CD4-positive, alpha-beta T cell (primary cell): ENCODE measurements at regions not wholly inside any gene's neighbourhood (a gene's known extent, or its start where the extent isn't known, plus 50 kb on each side); places are given as distances from the start of the nearest gene placed in this dataset.

Source experiments
- ATAC-seq: fragments of 200-7000 bp; cut with Tn5 transposase; one replicate; pipeline ENCODE4 v1.10.0; 2022; ENCODE audit warnings: mild to moderate bottlenecking; ENCODE audit not compliant: poor library complexity
- CTCF ChIA-PET: fragments of 350-600 bp; sonication (Branson Sonifier 250); formaldehyde crosslinking; loops from one replicate; lab custom pipeline; 2021; ENCODE audit warnings: antibody characterized with exemption, inconsistent platforms; lab: Charles Lee
- POLR2A ChIA-PET: fragments of 350-600 bp; sonication (Branson Sonifier 250); formaldehyde crosslinking; loops from one replicate; lab custom pipeline; 2021; ENCODE audit warnings: antibody characterized with exemption, inconsistent platforms; lab: Charles Lee
- DNase-seq, 14 experiments: peaks; one replicate each; pipeline ENCODE4 v3.0.0-alpha.2; 2013 to 2020; ENCODE audit warnings: mixed read lengths in 2 of 14
- H3K27ac ChIP-seq, 2 donors: one replicate each; pipeline versions ENCODE4 v1.5.1 to v1.7.0; 2013; ENCODE audit warnings: low read length in 2 of 2, low read depth in 1 of 2, mild to moderate bottlenecking in 1 of 2
- H3K27me3 ChIP-seq, 2 experiments: 1 replicate in 1 of 2; 2 replicates in 1 of 2; pipeline versions ENCODE4 v1.6.1 to v1.7.0; 2013; ENCODE audit warnings: low read length in 2 of 2, control low read depth in 1 of 2, mild to moderate bottlenecking in 1 of 2, moderate library complexity in 1 of 2; ENCODE audit not compliant: insufficient read depth in 2 of 2, control insufficient read depth in 1 of 2
- H3K36me3 ChIP-seq: one replicate; pipeline ENCODE4 v1.6.1; 2013; ENCODE audit warnings: low read length, control low read depth; ENCODE audit not compliant: insufficient read depth
- H3K4me1 ChIP-seq: one replicate; pipeline ENCODE4 v1.6.1; 2013; ENCODE audit warnings: low read length, control low read depth; ENCODE audit not compliant: insufficient read depth
- H3K4me3 ChIP-seq: one replicate; pipeline ENCODE4 v1.5.1; 2013; ENCODE audit warnings: mild to moderate bottlenecking, low read length, moderate library complexity
- H3K9me3 ChIP-seq, 2 experiments: 1 replicate in 1 of 2; 2 replicates in 1 of 2; pipeline versions ENCODE4 v1.6.1 to v1.7.0; 2013; ENCODE audit warnings: low read length in 2 of 2, mild to moderate bottlenecking in 2 of 2, control low read depth in 1 of 2, moderate library complexity in 1 of 2; ENCODE audit not compliant: control insufficient read depth in 1 of 2, insufficient read depth in 1 of 2
- H3K27ac Mint-ChIP-seq: one replicate; pipeline ENCODE4 v1.8.0; 2020; ENCODE audit warnings: mixed read lengths
- H3K27me3 Mint-ChIP-seq: one replicate; pipeline ENCODE4 v1.8.0; 2021; ENCODE audit warnings: mixed read lengths
- H3K36me3 Mint-ChIP-seq: one replicate; pipeline ENCODE4 v1.8.0; 2021; ENCODE audit warnings: low read depth, mixed read lengths
- H3K4me1 Mint-ChIP-seq: one replicate; pipeline ENCODE4 v1.8.0; 2021; ENCODE audit warnings: low read depth, mixed read lengths
- H3K4me3 Mint-ChIP-seq: one replicate; pipeline ENCODE4 v1.8.0; 2020; ENCODE audit warnings: mild to moderate bottlenecking, mixed read lengths
- H3K9me3 Mint-ChIP-seq: one replicate; pipeline ENCODE4 v1.8.0; 2020; ENCODE audit warnings: mixed read lengths
- CTCF ChIP-seq: fragments of 200-600 bp; IDR thresholded peaks from one replicate; pipeline ENCODE4 v1.8.0; 2022; ENCODE audit warnings: antibody characterized with exemption, mild to moderate bottlenecking
- intact Hi-C, 2 experiments: fragments of 100-400 bp; cut with DNase I in 1 of 2; cut with micrococcal nuclease in 1 of 2; formaldehyde crosslinking; loops; one replicate each; pipeline versions ENCODE4 v1.15.1 to v1.9.0; 2023 to 2025; cut with DNase I, micrococcal nuclease

- Histone ChIP-seq H3K4me3 (no peak overlapping the region), H3K36me3 (no peaks in the 10 kb centered on the region), H3K9me3 (peaks cover 0 to 13% of the 10 kb centered on the region in 2 experiments), H3K27ac (no peak overlapping the region), H3K4me1 (no peaks in the 10 kb centered on the region), H3K27me3 (peaks cover 0 to 4% of the 10 kb centered on the region in 2 experiments)
- no peaks in the 10 kb centered on the region for H3K36me3 Mint-ChIP-seq
- ATAC-seq (no peak), DNase-seq (no peak)
- no peaks in the 10 kb centered on the region for H3K9me3 Mint-ChIP-seq
- TF ChIP-seq CTCF, result no peak
- peaks cover 8% of the 10 kb centered on the region for H3K27me3 Mint-ChIP-seq
- no peak overlapping the region for H3K4me3 Mint-ChIP-seq
- no peaks in the 10 kb centered on the region for H3K4me1 Mint-ChIP-seq
- POLR2A ChIA-PET, result no interaction called here
- no peak overlapping the region for H3K27ac Mint-ChIP-seq
- intact Hi-C loops, result no loop called here
- CTCF ChIA-PET, result no interaction called here
Observed at GRCh38 chr11:70739091-70739490, 340.8 kb downstream of the CTTN start.

- Mint-ChIP-seq H3K27ac (no peak overlapping the region), H3K36me3 (no peaks in the 10 kb centered on the region), H3K4me1 (no peaks in the 10 kb centered on the region), H3K9me3 (no peaks in the 10 kb centered on the region), H3K27me3 (peaks cover 8% of the 10 kb centered on the region), H3K4me3 (no peak overlapping the region)
- intact Hi-C loops, result no loop called here
- no peaks in the 10 kb centered on the region for H3K36me3 ChIP-seq
- no peaks in the 10 kb centered on the region for H3K4me1 ChIP-seq
- H3K4me3 ChIP-seq, result no peak overlapping the region
- H3K27ac ChIP-seq, result no peak overlapping the region
- TF ChIP-seq CTCF, result no peak
- peaks cover 0 to 6% of the 10 kb centered on the region in 2 experiments for H3K9me3 ChIP-seq
- no peak for ATAC-seq
- peaks cover 0 to 4% of the 10 kb centered on the region in 2 experiments for H3K27me3 ChIP-seq
- no peak for DNase-seq
- ChIA-PET POLR2A (no interaction called here), CTCF (no interaction called here)
Observed at GRCh38 chr11:70739811-70740487, 341.6 kb downstream of the CTTN start.

- Mint-ChIP-seq H3K4me3 (no peak overlapping the region), H3K9me3 (no peaks in the 10 kb centered on the region), H3K4me1 (no peaks in the 10 kb centered on the region), H3K27ac (no peak overlapping the region), H3K36me3 (no peaks in the 10 kb centered on the region), H3K27me3 (peaks cover 8% of the 10 kb centered on the region)
- CTCF ChIA-PET, result no interaction called here
- H3K36me3 ChIP-seq, result no peaks in the 10 kb centered on the region
- POLR2A ChIA-PET, result no interaction called here
- H3K9me3 ChIP-seq, result peaks cover 0 to 4% of the 10 kb centered on the region in 2 experiments
- ATAC-seq (no peak), DNase-seq (no peak)
- H3K4me3 ChIP-seq, result no peak overlapping the region
- no peak overlapping the region for H3K27ac ChIP-seq
- intact Hi-C loops, result no loop called here
- peaks cover 0 to 4% of the 10 kb centered on the region in 2 experiments for H3K27me3 ChIP-seq
- H3K4me1 ChIP-seq, result no peaks in the 10 kb centered on the region
- no peak for TF ChIP-seq CTCF
Observed at GRCh38 chr11:70740488-70740851, 342.1 kb downstream of the CTTN start.
